HG02884 (cell line): ENCODE measurements at regions not wholly inside any gene's neighbourhood (a gene's known extent, or its start where the extent isn't known, plus 50 kb on each side); places are given as distances from the start of the nearest gene placed in this dataset.
"Not testable (repeated sequence)": the region's sequence is repeated elsewhere in the genome, so short reads cannot be mapped to it uniquely, and the experiment has no call there.

Source experiments
- ATAC-seq: cut with Tn5 transposase; IDR thresholded peaks from one replicate; pipeline ENCODE4 v1.9.1; 2021; ENCODE audit warnings: mild to moderate bottlenecking, moderate library complexity; ENCODE audit not compliant: unreplicated experiment

- ATAC-seq = no peak
Measured at GRCh38 chr20:5696011-5696559, 54.1 kb upstream of the SHLD1 start.

- peak; percentile 99 for ATAC-seq
Measured at GRCh38 chr20:5691918-5692618, 58.1 kb upstream of the SHLD1 start.

- ATAC-seq = no peak
Measured at GRCh38 chr20:5689463-5689862, 60.7 kb upstream of the SHLD1 start.

GRCh38 chr20:5688431-5688972, 61.7 kb upstream of the SHLD1 start:
- no peak for ATAC-seq

GRCh38 chr20:5687884-5688283, 62.3 kb upstream of the SHLD1 start:
- ATAC-seq = no peak

- ATAC-seq = no peak
Measured at GRCh38 chr20:5686384-5687105, 63.7 kb upstream of the SHLD1 start.

GRCh38 chr20:5682556-5682955, 67.6 kb upstream of the SHLD1 start:
- not testable (repeated sequence) for ATAC-seq

- no peak for ATAC-seq
Measured at GRCh38 chr20:5680192-5680591, 69.4 kb upstream of the GPCPD1 start.

GRCh38 chr20:5678777-5679176, 68.0 kb upstream of the GPCPD1 start:
- ATAC-seq = no peak

GRCh38 chr20:5677944-5678343, 67.1 kb upstream of the GPCPD1 start:
- ATAC-seq = not testable (repeated sequence)

GRCh38 chr20:5677389-5677788, 66.6 kb upstream of the GPCPD1 start:
- ATAC-seq = no peak

GRCh38 chr20:5675103-5676091, 64.6 kb upstream of the GPCPD1 start:
- ATAC-seq = no peak

- peak; percentile 85 for ATAC-seq
Measured at GRCh38 chr20:5674176-5674660, 63.4 kb upstream of the GPCPD1 start.

- no peak for ATAC-seq
Measured at GRCh38 chr20:5670874-5671273, 60.1 kb upstream of the GPCPD1 start.

- no peak for ATAC-seq
Measured at GRCh38 chr20:5670036-5670536, 59.3 kb upstream of the GPCPD1 start.

GRCh38 chr20:5668529-5668868, 57.7 kb upstream of the GPCPD1 start:
- ATAC-seq = no peak

GRCh38 chr20:5667705-5668528, 57.1 kb upstream of the GPCPD1 start:
- no peak for ATAC-seq

- no peak for ATAC-seq
Measured at GRCh38 chr20:5665417-5665816, 54.6 kb upstream of the GPCPD1 start.

GRCh38 chr20:5663396-5663795, 52.6 kb upstream of the GPCPD1 start:
- no peak for ATAC-seq

- no peak for ATAC-seq
Measured at GRCh38 chr20:5662769-5663168, 52.0 kb upstream of the GPCPD1 start.
